K562 (cell line): ENCODE measurements at regions not wholly inside any gene's neighbourhood (a gene's known extent, or its start where the extent isn't known, plus 50 kb on each side); places are given as distances from the start of the nearest gene placed in this dataset.

Source experiments
- CHD7 ChIP-seq: fragments of 200-600 bp; sonication (generic); IDR thresholded peaks from one replicate; pipeline ENCODE4 v1.6.1; 2012; ENCODE audit warnings: mild to moderate bottlenecking, low read depth, low read length, inconsistent platforms
- NR2F6 ChIP-seq: fragments of 450-650 bp; formaldehyde crosslinking; IDR thresholded peaks from 2 replicates; pipeline ENCODE4 v1.4.0; 2020; ENCODE audit warnings: mild to moderate bottlenecking
- SOX6 ChIP-seq: fragments of 450-650 bp; IDR thresholded peaks from 2 replicates; pipeline ENCODE4 v1.6.1; 2014; ENCODE audit warnings: mild to moderate bottlenecking
- TCF7 ChIP-seq: sonication (generic); IDR thresholded peaks from 2 replicates; pipeline ENCODE4 v1.6.1; 2016; ENCODE audit warnings: antibody characterized with exemption, borderline replicate concordance
- THRAP3 ChIP-seq: fragments of 450-650 bp; IDR thresholded peaks from 2 replicates; pipeline ENCODE4 v1.6.1; 2016; ENCODE audit warnings: mild to moderate bottlenecking, inconsistent platforms, borderline replicate concordance

GRCh38 chr13:73967397-73968165 lies 166.6 kb downstream of the KLF12 start (continued):
- TF ChIP-seq THRAP3 = no peak
- TF ChIP-seq CHD7 = no peak
- TF ChIP-seq SOX6 = no peak
- no peak for TF ChIP-seq TCF7
- TF ChIP-seq NR2F6 = no peak
